Middle frontal gyrus (tissue), 1 donor: ENCODE measurements at regions not wholly inside any gene's neighbourhood (a gene's known extent, or its start where the extent isn't known, plus 50 kb on each side); places are given as distances from the start of the nearest gene placed in this dataset.
"Not testable (repeated sequence)": the region's sequence is repeated elsewhere in the genome, so short reads cannot be mapped to it uniquely, and the experiment has no call there.

Experiments
- DNase-seq: peaks from one replicate; pipeline ENCODE4 v3.0.0-alpha.2; 2015; ENCODE audit warnings: low spot score; ENCODE audit errors: extremely low spot score

GRCh38 chrX:51148848-51149247 is 183.8 kb upstream of the NUDT10 start:
- DNase-seq = no peak

DNA sequence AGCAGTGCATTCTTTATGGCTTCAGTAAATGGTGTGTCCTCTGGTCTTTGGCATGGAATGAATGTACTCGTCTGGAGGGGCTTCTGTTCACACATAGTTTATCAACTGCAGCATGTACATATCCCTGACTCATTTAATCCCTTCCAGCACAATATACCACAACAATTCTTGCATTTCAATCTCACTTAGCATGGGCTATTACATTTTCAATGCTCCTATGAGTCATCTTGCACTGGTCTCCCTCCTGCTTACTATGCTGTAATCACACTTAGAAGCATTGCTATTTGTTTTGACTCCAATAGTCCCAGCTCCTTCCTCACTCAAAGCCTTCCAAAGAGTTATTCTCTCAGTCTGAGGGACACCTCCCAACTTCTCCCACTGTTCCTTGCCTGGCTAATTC is 180.9 kb upstream of the NUDT10 start:
- DNase-seq = no peak

GRCh38 chrX:51155157-51155556 is 177.5 kb upstream of the NUDT10 start:
- no peak for DNase-seq

DNA sequence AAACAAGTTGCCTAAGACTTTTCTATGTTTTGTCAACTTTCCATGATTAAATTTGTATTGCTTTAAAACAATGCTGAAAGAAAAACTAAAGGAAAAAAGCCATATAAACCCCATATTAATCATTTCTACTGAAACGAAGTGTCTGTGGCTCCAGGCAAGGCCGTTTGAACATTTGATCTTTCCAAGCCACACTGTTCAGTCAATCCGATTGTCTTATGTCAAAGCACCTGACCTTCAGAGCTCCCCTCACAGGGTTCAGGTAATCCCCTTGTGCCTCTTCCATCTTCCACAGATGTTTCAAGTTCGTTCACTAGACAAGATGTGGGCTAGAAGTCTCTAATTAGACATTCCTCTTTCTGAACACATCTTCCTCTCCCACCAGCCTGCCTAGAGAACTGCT is 177.1 kb upstream of the NUDT10 start:
- no peak for DNase-seq

GRCh38 chrX:51158231-51158630 is 174.4 kb upstream of the NUDT10 start:
- DNase-seq = no peak

DNA sequence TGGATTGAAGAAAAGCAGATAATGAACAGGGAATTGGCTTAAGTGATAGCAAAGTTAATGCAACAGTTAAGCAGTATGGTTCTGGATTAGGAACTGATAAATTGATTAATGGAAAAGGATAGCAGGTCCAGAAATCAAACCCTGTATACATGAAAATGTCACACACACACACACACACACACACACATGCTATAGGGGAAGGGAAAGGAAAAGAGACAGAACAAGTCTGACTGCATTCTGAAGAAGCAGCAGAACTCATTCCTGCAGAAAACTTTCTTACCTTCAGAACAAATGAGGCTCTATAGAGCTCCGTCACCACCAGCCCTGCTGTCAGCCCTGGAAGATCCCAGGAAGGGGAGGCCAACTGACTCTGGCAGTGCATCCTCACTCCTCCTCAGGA is 173.2 kb upstream of the NUDT10 start:
- not testable (repeated sequence) for DNase-seq

DNA sequence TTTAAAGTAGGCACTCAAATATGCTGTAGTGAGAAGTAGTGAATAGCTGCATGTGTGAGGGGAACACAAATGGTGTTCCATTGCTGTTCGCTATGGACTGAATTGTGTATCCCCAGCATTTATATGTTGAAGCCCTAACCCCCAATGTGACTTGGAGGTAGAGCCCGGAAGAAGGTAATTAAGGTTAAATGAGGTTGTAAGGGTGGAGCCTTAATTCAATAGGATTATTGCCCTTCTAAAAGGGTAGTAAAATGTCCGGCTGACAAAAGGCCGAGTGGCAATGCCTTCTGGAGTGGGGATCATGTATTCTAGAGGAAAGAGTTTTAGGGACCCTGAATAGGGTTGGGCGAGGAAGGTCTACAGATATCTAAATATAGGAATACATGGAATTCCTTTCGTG is 168.9 kb upstream of the NUDT10 start:
- DNase-seq = no peak

- DNase-seq = not testable (repeated sequence)
These were observed 154.2 kb upstream of the NUDT10 start for GRCh38 chrX:51178356-51178900.

DNA sequence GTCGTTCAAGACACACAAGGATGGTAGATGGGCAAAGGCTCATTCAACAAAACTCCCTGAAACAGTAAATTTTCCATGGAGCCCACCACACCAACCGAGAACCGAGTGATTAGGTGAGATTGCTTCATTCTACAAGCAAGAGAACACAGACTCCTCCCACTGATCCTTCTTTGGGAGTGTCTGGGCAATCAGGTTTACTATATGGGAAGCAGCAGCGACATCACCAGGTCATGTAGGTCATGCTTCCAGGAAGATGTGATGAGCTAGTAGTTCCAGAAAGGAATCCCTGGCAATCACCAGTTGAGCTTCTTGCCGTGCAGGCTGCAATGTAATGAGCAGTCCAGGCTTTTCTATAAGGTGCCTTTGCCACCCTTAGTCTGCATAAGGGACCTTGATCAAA is 152.8 kb upstream of the NUDT10 start:
- not testable (repeated sequence) for DNase-seq

DNA sequence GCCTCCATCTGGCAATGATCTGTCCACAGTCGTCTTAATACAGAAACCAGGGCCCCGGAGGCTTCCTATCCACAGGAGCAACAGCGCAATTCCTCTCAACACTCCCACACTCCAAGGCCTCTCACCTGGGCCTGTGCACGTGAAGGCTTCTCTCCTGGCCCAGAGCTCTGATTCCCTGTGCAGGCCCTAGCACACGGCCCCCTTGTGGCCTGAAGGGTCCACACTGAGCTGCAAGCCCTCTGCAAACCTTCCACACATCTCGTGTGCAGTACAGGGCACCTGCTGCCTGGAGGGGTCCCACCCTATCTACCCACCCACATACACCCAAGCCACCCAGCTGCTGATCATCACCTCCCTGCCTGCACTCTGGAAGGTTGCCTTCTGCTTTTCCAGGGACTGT is 150.1 kb upstream of the NUDT10 start:
- DNase-seq = no peak

DNA sequence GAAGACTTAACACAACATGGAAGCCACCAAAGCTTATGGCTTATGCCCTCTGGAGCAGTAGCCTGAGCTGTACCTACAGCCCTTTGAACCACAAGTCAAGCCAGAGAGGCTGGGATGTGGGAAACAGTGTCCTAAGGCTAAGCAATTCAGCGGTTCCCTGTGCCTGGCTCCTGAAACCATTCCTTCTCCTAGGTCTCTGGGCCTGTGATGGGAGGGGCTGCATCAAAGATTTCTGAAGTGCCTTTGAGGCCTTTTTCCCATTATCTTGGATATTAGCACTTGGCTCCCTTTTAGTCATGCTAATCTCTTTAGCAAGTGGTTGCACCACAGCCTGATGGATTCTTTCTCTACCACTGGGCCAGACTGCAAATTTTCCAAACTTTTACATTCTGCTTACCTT is 140.5 kb upstream of the NUDT10 start:
- DNase-seq = no peak

DNA sequence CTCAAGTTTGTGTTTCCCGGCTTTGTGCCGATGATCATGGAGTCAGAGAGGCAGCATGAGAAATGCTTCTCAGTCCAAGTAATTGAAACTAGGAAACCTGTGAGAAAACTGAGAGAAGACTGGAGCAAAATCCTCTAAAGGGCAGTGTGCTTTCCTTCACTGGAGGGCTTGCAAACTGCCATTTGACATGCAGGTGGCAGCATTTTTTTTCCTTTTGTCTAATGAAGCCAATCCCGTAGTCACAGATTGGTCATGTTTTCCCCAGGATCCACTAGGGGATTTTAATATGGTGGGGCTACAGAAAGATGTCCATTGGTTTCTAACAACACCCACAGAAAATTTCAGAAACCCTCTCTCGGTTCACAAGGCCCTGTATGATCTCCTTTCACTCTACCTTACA is 117.4 kb upstream of the NUDT10 start:
- DNase-seq = no peak

GRCh38 chrX:51215856-51216255 is 116.8 kb upstream of the NUDT10 start:
- DNase-seq = no peak

- no peak for DNase-seq
These were observed 90.4 kb upstream of the NUDT10 start for GRCh38 chrX:51242212-51242611.

DNA sequence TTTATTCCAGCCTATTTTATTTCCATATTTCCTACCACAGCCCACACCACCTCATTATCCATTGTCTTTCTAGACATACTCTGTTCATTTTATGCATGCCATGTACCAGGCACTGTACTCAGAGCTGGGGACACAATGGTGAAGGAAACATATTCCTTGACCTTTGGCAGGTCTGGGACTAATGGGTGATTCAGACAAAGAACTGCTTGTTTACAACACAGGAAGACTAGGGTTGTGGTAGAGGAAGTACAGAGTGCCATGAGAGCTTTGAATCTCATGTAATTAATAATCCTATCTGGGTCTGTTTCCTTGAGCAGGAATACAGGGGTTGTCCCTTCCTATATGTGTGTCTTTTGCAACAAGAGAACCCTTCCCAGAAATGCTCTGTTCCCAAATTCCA is 75.1 kb upstream of the NUDT10 start:
- no peak for DNase-seq

GRCh38 chrX:51262271-51262670 is 70.4 kb upstream of the NUDT10 start:
- not testable (repeated sequence) for DNase-seq

GRCh38 chrX:51272638-51273037 is 60.0 kb upstream of the NUDT10 start:
- no peak for DNase-seq

GRCh38 chrX:51281758-51282318 is 50.8 kb upstream of the NUDT10 start:
- DNase-seq = no peak
